Ovary (tissue), 7 donors: ENCODE measurements at regions not wholly inside any gene's neighbourhood (a gene's known extent, or its start where the extent isn't known, plus 50 kb on each side); places are given as distances from the start of the nearest gene placed in this dataset.

Experiments
- DNase-seq, 5 donors: peaks; one replicate each; pipeline ENCODE4 v3.0.0-alpha.2; 2019 to 2020
- H3K27ac ChIP-seq, 2 donors: fragments of 200-600 bp; one replicate each; pipeline versions ENCODE4 v1.5.1 to v1.8.0; 2019 to 2022
- H3K27me3 ChIP-seq: fragments of 200-600 bp; one replicate; pipeline ENCODE4 v1.8.0; 2022
- H3K36me3 ChIP-seq: fragments of 200-600 bp; sonication (generic); one replicate; pipeline ENCODE4 v1.5.1; 2019
- H3K4me1 ChIP-seq: one replicate; pipeline ENCODE4 v1.8.1; 2013; ENCODE audit warnings: mild to moderate bottlenecking, moderate library complexity; ENCODE audit not compliant: insufficient read depth
- H3K4me3 ChIP-seq: fragments of 200-600 bp; sonication (generic); one replicate; pipeline ENCODE4 v1.5.1; 2017
- H3K9me3 ChIP-seq, 2 donors: fragments of 200-600 bp in 1 of 2; sonication (generic) in 1 of 2; one replicate each; pipeline versions ENCODE4 v1.5.1 to v1.8.1; 2013 to 2019; ENCODE audit warnings: mild to moderate bottlenecking in 1 of 2, moderate library complexity in 1 of 2
- EP300 ChIP-seq: sonication (generic); formaldehyde crosslinking; IDR thresholded peaks from one replicate; pipeline ENCODE4 v1.6.1; 2017; ENCODE audit warnings: antibody characterized with exemption
- POLR2A ChIP-seq: fragments of 450-650 bp; IDR thresholded peaks from one replicate; pipeline ENCODE4 v1.6.1; 2017; ENCODE audit warnings: antibody characterized with exemption, mild to moderate bottlenecking, moderate library complexity
- WGBS, 3 donors: extraction: QIAGEN DNeasy Blood & Tissue Kit in 1 of 3; methylation state at CpG; one replicate each; pipeline versions ENCODE4 v1.1.5 to v1.1.7; 2013 to 2017; 5-methylcytosine and 5-hydroxymethylcytosine counted together
- intact Hi-C, 4 donors: fragments of 100-400 bp; cut with DNase I; formaldehyde crosslinking; loops; one replicate each; pipeline versions ENCODE4 v1.11.0 to v1.15.1; 2022 to 2023
- TF ChIP-seq, protein P1 (sequence below), 3 donors: fragments of 450-650 bp in 2 of 3; fragments of 200-600 bp in 1 of 3; IDR thresholded peaks; one replicate each; pipeline versions ENCODE4 v1.5.1 to v1.8.0; 2016 to 2022; ENCODE audit warnings: antibody characterized with exemption in 3 of 3, mild to moderate bottlenecking in 1 of 3
- donor health status: DM: no; HTN: no; CAD: no; lungs with moderate emphysema.
- donor health status: DM: no; HTN: no; CAD: no.
- donor health status: Bipolar disorder and iron deficiency.
- donor health status: DM: no; HTN: no; CAD: no.
- donor health status: DM: yes; HTN: yes; CAD: no.

DNA sequence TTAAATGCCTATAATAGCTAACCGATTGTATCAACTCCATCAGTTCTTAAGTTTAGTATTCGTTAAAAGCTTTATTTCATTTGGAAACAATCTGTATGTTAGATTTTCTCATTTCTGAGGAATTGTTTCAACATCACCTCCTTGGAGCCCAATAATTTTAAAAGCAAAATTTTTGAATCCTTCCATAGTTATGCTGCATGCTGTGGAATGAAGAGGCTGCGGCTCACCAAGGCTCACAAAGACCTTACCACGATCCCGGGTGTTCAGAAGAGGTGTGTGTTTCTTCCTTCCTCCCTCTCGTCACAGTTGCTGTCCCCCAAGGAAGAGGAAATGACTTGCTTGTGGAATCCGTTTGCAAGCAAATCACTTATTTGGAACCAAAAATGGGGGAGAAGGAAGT is 143.8 kb downstream of the FGF1 start:
- H3K9me3 ChIP-seq: no peaks in the 10 kb centered on the region
- TF ChIP-seq, protein P1, sequence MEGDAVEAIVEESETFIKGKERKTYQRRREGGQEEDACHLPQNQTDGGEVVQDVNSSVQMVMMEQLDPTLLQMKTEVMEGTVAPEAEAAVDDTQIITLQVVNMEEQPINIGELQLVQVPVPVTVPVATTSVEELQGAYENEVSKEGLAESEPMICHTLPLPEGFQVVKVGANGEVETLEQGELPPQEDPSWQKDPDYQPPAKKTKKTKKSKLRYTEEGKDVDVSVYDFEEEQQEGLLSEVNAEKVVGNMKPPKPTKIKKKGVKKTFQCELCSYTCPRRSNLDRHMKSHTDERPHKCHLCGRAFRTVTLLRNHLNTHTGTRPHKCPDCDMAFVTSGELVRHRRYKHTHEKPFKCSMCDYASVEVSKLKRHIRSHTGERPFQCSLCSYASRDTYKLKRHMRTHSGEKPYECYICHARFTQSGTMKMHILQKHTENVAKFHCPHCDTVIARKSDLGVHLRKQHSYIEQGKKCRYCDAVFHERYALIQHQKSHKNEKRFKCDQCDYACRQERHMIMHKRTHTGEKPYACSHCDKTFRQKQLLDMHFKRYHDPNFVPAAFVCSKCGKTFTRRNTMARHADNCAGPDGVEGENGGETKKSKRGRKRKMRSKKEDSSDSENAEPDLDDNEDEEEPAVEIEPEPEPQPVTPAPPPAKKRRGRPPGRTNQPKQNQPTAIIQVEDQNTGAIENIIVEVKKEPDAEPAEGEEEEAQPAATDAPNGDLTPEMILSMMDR (IDR thresholded peaks at IDR 0.05): no peak
- TF ChIP-seq POLR2A (no peak), EP300 (no peak)
- H3K36me3 ChIP-seq: no peaks in the 10 kb centered on the region
- no peaks in the 10 kb centered on the region for H3K4me1 ChIP-seq
- no peak overlapping the region for H3K27ac ChIP-seq
- H3K4me3 ChIP-seq: no peak overlapping the region
- WGBS, 3 donors: 80 to 90% (median 86%) methylated on average over 7 of the region's 7 CpGs
- no peak for DNase-seq
- intact Hi-C loops: loop anchor here in 1 of 4 donors (10.0 kb wide), 1 partner anchor 387 kb away; no protein-coding TSS in a partner anchor
- H3K27me3 ChIP-seq: no peaks in the 10 kb centered on the region

DNA sequence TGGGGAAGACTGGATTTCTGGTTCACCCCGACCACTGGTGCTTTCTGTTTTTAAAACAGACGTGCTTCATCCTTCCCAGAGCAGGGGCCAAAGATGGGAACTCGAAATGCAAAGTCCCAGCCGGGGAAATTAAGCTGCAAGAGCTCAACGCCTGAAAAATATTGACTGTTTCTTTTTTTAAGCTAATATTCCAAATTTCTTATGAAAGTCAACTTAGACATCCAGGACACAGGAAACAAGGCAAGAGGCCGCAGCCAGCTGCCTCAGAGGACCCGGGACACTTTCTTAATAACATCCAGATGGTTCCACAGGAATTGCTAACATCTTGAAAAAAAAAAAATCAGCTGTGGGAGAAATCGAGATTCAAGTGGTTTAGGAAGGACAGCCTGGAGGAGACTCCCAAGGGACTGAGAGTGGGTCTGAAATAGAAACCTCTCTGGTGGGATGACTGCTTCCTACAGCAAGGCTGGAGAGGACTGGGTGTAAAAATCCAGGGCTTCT is 144.9 kb downstream of the FGF1 start:
- H3K27ac ChIP-seq: no peak overlapping the region
- H3K36me3 ChIP-seq: no peaks in the 10 kb centered on the region
- DNase-seq: no peak
- intact Hi-C loops: loop anchor here in 1 of 4 donors (10.0 kb wide), 1 partner anchor 386 kb away; no protein-coding TSS in a partner anchor
- TF ChIP-seq, protein P1 (IDR thresholded peaks at IDR 0.05): no peak
- TF ChIP-seq POLR2A (no peak), EP300 (no peak)
- H3K4me3 ChIP-seq: no peak overlapping the region
- no peaks in the 10 kb centered on the region for H3K9me3 ChIP-seq
- 15 to 18% (median 16%) methylated on average over 8 of the region's 8 CpGs for WGBS, 3 donors
- no peaks in the 10 kb centered on the region for H3K27me3 ChIP-seq
- H3K4me1 ChIP-seq: no peaks in the 10 kb centered on the region

DNA sequence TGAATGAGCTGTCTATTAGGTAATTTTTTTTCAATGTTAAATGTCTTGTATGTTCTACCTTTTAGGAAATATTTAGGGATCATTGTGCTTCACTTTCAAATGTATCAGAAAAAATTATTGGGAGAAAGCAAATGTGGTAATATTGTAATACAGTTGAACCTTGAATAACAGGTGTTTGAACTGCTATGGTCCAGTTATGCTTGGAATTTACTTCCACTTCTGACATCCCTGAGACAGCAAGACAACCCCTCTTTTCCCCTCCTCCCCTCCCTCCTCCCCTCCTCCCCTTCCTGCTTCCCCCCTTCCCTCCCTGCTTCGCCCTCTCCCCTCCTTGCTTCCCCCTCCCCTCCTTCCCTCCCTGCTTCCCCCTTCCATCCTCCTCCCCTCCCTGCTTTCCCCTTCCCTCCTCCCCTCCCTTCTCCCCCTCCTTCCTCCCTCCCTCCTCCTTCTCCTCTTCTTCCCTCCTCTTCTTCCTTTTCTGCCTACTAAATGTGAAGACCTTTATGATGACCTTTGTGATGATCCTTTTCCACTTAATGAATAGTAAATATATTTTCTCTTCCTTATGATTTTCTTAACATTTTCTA is 146.6 kb downstream of the FGF1 start:
- Histone ChIP-seq H3K27me3 (no peaks in the 10 kb centered on the region), H3K36me3 (no peaks in the 10 kb centered on the region), H3K4me1 (no peaks in the 10 kb centered on the region), H3K4me3 (no peak overlapping the region), H3K27ac (no peak overlapping the region), H3K9me3 (no peaks in the 10 kb centered on the region)
- DNase-seq: no peak
- TF ChIP-seq POLR2A (no peak), EP300 (no peak)
- TF ChIP-seq, protein P1 (IDR thresholded peaks at IDR 0.05): no peak
- 20 to 71% methylated on average over 1 of the region's 1 CpG; no CpG with 5 or more reads in 1 of the 3 donors for WGBS, 3 donors
- intact Hi-C loops: no loop called here

DNA sequence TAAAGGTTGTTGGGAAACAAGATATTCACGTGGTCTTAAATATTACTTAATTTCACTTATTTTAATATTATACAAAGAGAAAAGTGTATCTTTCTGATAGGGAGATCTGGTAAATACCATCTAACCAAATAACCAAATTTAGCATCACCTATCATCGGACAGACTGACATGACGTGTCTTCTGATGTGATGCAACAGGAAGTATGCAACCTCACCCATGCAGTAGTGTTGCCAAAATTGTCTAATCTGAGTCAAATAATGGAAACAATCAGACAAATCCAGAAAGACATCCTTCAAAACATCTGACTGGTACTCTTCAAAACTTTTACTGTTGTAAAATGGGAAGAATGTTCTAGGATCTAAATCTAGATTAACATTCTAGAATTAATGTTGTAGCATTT is 148.0 kb downstream of the FGF1 start:
- Histone ChIP-seq H3K4me3 (no peak overlapping the region), H3K36me3 (no peaks in the 10 kb centered on the region), H3K9me3 (no peaks in the 10 kb centered on the region), H3K4me1 (no peaks in the 10 kb centered on the region), H3K27ac (no peak overlapping the region), H3K27me3 (no peaks in the 10 kb centered on the region)
- TF ChIP-seq, protein P1 (IDR thresholded peaks at IDR 0.05): no peak
- TF ChIP-seq EP300 (no peak), POLR2A (no peak)
- 86 to 89% (median 88%) methylated on average over 3 of the region's 3 CpGs for WGBS, 3 donors
- intact Hi-C loops: no loop called here
- DNase-seq: no peak
